ENCODE measurements at regions not wholly inside any gene's neighbourhood (a gene's known extent, or its start where the extent isn't known, plus 50 kb on each side); places are given as distances from the start of the nearest gene placed in this dataset.

DNA sequence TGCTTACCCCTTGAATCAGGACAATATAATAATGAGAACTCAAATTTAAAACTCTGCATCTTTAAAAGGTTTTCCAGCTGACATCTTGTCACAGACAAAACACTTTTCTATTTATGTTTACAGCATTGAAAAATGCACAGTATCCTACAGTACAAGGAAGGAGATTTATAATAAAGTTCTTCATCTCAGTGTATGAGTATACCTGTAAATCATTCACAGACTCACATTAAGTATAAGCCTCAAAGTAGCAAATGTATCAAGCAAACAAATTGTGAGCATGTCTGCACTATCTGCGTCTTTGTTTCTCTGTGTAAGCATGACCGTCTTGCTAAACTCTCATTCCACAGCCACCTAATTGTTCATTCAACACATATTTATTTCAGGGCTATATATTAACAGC, 52.8 kb downstream of the PPP1R2C start:
- no peak for FAIRE-seq
- DNase-seq (ENCODE audit: low spot score): no peak

DNA sequence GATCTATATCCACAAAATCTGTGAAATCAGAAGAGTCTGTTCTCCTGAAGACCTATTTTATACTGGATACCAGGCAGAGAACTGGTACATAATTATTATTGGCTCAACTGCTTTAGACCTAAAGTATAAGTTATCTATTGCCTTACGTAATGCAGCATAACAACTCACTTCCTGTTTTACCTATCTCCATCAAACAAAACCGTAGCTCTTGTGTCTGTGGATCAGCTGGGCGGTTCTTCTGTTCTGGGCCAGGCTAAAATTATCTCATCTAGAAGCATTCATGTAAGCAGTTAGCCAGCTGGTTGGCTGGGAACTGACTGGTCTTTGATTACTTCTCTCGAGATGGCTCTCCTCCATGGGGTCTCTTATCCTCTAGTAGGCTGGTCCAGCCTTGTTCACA, 57.8 kb downstream of the PPP1R2C start:
- FAIRE-seq: no peak

DNA sequence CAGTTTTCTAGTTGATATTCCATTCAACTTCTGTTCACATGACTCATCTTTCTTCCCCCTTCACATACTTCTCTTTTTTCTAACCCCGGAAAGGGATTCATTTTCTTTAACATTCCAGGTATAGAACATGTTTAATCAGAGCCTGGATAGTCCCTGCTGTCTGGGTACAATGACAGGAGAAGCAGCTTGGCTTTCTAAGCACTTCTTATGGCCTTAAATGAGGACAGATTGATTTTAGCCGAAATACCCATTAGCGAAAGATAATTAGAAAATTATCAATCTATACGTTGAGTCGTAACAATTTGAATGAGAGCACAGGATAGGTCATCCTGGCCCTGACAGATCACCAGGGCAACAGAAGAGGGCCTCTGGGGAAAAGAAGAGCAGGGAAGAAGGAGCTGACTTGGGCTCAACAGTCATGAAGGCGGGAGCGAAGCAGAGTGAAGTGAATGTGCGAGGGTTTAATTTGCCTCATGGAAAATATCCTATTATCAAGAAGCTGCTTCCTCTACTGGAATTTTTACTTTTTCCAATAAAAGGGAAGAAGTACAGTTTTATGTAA, 62.2 kb downstream of the PPP1R2C start:
- DNase-seq (ENCODE audit: low spot score) (no peak), FAIRE-seq (no peak)

More for the DNA sequence above, 57.8 kb downstream of the PPP1R2C start:
- no peak for DNase-seq (ENCODE audit: low spot score)

DNA sequence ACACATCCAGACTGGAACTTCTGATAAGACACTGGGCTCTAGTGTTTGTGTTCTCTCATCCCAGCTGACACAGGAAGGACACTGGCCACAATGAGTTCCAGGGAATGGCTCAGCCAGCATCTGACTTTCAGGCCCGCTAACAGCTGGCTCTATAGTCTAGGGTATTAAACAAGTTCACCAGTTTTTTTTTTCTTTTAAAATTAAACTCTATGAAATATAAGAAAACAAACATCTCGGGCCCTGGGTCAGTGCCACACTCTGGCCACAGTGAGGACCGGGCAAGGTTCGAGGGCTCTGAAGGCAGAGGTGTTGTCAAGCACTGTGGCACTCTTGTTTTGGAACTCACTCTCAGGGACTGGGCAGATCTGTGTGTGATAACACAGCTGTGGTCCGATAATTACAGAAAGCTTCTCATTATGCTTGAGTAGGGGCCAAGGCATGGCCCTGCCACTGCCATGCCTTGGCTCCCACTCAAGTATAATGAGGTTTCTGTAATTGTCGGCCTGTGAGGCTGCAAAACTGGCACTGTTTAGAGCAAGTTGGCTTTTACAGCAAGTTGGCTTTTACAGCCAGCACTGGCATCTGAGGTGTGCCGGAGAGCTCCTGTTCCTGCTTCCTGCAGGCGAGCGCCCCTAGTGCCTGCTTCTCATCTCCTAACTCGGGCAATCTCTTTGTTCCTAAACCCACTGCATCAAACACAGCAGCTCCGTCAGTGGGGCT, 62.8 kb downstream of the PPP1R2C start:
- no peak for FAIRE-seq
- DNase-seq (ENCODE audit: low spot score): peak; percentile 61

DNA sequence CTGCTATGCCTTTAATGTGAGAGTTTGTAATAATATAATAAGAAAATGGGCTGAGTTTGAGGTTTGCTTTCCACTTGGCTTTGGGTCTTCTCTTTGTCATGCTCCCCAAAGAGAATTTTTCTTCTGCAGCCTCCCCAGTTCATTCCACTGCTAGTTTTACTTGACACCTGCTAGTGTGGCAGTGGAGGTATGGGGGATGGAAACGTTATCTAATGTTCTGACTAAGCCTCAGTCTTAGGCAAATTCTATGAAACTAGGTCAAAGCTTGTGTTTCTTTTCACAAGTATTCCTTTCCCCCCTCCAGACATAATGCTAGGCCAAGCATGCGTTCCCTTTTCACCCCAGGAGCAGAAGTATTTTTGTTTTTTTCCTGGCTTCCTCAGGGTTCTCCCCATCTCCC, 67.5 kb downstream of the PPP1R2C start:
- FAIRE-seq (no peak), DNase-seq (ENCODE audit: low spot score) (no peak)

DNA sequence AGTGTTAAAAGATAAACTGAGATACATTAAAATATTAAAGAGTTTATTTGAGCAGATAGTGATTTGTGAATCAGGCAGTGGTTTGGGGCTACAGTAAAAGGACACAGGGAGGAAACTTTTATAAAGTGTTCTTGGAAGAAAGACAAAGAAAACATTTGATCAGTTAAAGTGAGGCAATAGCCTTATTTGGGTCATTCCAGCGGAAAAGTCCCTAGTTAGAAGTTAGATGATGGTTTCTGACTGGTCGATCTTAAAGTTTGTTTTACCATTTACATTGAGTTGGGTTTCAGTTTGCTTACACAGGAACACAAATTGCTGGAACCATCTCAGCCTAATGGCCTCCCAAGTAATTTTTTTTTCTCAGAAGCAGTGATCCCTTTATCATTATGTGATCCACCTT, 69.7 kb downstream of the PPP1R2C start:
- DNase-seq (ENCODE audit: low spot score): no peak
- no peak for FAIRE-seq

DNA sequence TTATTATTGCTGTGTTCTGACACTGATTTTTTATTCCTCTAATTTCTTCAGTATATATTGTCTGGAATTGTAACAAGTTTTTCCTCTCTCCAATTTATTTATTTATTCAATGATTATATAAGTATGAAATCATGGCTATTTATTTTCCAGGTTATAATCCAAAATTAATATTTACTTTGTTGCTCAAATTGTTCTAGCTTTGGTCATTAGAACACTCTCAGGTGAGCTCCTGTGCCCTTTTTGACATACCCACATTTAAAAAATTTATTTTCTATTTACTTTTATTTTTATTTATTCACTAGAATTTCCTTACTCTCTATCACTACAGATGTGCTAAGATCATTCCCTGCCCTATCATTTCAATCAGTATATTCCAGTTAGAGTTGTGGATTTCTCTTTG, 70.2 kb downstream of the PPP1R2C start:
- no peak for FAIRE-seq
- DNase-seq (ENCODE audit: low spot score): no peak

DNA sequence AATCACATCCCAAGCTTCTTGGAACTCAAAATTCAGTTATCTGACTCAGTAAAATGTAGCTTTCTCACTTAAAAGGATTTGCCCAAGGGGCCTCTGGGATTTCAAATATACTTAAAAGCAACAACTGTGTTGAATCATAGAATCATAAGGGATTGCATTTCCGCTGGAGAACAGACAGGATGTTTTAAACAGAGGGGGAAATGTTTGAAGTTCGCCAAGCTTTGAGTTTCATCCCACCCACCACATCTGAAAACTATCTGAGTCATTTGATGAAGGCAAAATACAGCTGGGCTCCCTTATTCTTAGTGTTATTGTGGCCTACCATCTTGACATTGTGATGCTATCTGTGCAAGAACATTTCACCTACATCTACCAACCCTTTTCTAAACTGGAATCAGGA, 73.5 kb downstream of the PPP1R2C start:
- DNase-seq (ENCODE audit: low spot score) (no peak), FAIRE-seq (no peak)

DNA sequence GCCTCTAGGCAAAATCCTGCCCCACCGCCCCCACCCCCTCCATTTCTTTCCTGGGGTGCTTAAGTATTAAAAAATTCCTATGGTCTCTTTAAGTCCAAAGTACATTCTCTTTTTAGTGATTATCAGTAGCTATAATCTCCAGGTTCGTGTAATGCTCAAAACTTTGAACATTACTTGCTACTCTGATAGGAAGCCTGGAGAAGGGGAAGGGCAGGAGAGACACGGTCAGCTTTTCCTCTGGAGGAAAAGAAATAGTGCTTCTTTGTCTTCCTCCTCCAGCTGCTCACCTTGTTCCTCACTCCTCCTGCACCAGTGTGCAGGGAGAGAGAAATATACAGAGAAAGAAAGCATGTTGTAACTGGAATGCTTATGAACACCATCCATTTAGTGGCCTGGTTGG, 80.4 kb downstream of the PPP1R2C start:
- FAIRE-seq (no peak), DNase-seq (ENCODE audit: low spot score) (no peak)

DNA sequence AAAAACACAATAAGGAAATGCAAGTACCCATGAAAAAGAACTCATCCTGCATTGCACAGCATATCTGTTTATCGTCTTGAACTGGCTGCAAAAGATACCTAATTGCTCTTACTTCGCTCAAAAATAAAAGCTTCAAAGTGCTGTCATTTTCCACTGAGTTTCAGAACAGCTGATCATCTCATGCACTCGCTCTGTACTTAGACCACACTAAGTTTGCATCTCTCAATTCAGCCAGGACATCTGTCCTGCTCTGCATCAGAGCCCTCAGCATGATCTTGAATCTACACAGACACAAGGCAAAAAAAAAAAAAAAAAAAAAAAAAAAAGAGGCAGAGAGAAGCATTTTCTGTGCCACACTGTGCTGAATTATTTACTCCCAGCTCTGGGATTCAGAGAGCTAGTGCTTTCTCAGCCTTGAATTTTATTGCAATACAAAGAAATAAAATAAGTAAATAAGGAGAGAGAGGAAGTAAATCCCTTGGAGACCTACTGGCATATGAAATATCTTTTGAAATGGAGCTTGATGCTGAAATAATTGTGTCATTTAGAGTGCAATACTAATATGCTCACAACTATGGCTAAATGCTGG, 81.3 kb downstream of the PPP1R2C start:
- no peak for DNase-seq (ENCODE audit: low spot score)
- FAIRE-seq: no peak

DNA sequence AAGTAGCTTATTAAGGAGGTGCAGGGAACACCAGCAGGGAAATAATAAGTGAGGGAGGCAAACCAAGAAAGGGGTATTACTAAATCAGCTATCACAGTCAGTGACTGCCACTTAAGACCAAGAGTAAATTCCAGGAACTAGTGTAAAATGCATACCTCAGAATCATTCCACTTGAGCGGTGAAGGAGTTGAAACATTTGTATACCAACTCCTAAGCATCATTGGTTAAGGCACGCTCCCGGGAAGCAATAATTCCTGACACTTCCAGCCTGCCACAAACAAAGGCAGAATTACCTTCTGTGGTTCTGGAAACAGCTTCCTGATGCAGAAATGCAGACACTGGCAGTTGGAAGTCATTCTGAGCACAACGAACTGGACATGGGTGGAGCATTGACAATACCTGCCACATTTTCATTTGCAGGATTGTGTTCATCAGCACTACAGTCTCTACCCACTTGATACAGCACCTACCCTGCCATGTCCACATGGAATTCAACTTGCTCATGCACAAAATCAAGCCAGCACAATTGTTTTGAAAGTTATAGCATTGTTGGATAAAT, 82.1 kb downstream of the PPP1R2C start:
- FAIRE-seq (no peak), DNase-seq (ENCODE audit: low spot score) (no peak)

DNA sequence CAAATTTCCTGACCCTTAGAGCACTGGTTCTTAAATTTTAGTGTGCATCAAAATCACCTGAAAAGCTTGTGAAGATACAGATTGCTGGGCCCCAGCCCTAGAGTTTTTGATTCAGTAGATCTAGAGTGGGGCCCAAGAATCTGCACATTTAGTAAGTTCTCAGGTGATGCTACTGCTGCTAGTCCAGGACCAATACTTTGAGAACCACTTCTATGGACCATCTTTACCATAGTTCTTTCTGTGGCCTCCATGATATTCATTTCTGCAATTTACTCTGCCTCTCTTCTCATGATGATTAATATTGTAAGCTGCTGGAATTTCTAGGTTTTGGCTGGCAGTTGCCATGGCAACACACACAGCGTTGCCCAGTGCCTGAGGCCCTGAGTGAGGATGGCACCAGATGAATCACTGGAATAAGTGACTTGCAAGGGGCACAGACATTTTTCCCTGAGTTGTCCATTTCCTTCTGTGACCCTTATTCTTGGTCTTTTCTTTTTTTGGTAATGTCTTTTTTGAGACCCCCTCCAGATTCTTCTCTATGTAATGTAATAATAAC, 83.6 kb downstream of the PPP1R2C start:
- DNase-seq (ENCODE audit: low spot score) (peak; percentile 3), FAIRE-seq (no peak)

DNA sequence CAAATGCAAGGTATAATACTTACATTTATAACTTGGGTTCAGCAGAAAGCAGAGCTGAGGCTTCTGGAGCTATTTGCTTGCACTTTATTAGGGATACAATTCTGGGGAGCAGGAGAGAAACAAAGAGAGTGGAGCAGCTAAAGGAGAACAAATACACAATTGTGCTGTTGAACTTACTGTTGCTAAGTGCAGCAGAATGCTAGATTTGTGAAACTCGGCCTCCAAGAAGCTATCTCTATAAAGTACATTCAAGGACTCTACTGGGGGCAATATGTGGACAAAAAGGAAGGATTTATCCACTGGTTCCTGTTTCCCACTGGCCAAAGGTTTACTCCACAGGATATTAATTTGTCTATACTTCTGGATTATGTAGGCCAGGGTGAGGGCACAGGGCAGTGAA, 86.8 kb downstream of the PPP1R2C start:
- no peak for DNase-seq (ENCODE audit: low spot score)
- FAIRE-seq: no peak

DNA sequence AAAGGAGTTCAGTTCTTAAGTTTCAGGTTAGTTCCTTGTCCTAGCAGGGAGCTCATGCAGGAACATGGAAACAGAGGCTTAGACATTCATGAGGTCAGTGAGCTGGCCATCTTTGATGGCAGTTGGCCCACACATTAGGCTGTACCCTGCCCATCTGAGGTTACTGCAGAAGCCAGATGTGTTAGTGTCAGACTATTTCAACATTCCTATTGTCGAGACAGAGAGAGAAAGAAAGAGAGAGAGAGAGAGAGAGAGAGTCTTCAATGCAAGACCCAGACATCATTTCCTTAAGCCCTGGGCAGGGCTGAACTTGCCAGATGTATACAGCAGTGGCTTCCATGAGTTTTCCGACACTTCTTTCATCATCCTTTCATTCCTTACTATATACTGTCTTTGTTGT, 91.3 kb downstream of the PPP1R2C start:
- no peak for FAIRE-seq

DNA sequence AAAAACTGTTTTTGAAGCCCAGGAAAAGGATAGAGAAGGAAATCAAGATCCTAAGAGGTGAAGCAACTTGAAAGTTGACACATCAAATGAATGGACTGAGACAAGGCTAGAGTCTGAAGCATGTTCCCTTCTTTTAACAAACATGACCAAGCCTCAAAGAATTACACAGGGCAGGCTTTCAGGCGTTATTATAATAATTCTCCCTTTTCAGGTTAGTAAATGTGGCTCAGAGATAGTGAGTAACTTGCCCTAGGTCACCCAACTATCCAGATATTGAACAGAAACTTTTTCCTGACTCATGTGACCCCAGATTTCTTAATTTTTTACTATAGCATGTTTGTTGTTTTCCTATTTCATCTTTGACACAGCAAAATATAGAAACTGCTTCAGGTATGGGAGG, 91.7 kb downstream of the PPP1R2C start:
- FAIRE-seq (no peak), DNase-seq (ENCODE audit: low spot score) (no peak)

More for the DNA sequence above, 91.3 kb downstream of the PPP1R2C start:
- no peak for DNase-seq (ENCODE audit: low spot score)

DNA sequence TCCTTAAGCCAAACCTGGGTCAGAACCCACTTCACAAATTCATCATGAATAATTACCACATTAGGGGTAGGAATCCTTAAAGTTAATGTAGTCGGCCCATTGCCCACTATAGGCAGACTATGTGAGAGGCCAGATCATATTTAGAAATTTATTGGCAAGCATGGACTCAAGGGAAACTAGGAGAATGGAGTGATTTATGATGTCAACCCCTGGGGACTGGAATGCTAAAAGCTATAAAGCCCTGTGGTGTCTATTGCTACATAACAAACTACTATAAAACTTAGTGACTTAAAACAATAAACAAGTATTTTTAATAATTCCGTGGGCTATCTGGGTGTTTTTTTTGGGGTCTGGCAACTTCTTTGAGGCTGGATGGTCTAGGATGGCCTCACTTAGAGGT, 93.9 kb downstream of the PPP1R2C start:
- DNase-seq (ENCODE audit: low spot score): no peak
- no peak for FAIRE-seq

DNA sequence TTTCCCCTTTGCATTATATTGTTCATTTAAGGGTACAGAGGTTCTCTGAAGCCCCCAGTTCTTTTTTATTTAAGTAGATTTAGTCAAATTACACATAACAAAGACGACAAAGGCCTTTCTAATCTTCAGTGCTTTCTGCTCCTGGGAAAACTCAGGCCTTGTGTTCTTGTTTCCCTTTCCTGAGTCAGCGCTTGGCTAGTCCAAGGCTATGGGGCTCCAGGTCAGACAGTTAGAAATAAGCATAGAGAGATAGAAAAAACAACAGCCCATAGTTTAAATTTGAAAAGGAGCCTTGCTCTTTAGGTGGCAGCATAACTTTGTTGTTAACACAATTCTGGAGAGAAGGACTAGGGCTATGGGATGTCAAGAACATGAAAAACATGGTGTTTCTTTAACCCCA, 97.3 kb downstream of the PPP1R2C start:
- DNase-seq (ENCODE audit: low spot score): no peak
- no peak for FAIRE-seq

DNA sequence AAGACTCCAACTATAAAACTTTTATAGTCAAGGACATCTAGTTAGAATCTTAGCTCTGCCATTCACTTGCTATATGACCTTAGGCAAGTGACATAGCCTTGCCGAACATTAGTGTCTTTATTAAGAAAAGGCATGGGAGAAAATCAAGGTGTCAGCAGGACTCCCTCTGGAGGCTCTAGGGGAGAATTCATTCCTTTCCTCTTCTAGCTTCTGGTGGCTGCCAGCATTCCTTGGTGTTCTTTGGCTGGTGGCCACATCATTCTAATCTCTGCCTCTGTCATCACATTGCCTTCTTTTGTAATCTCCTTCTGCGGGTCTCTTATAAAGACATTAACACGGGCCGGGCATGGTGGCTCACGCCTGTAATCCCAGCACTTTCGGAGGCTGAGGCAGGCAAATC, 99.8 kb downstream of the PPP1R2C start:
- no peak for FAIRE-seq

DNA sequence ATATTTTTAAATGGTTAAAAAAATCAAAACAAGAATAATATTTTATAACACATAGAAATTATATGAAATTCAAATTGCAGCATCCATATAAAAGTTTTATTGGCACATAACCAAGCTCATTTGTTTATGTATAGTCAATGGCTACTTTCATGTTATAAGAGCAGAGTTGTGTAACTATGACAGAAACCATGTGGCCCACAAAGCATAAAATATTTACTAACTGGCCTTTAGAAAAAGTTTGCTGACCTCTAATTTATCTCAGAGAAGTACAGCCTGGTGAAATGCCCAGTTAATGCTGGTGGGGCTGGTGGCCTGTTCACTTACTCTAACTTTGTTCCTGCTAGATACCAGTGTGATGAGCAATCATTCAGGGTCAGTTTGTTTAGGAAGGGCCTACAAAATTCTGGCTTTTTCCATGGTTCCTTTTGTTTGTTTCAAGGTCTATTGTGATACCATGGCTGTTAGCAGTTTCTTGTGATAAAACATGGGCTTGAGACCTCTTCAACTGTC, 104.6 kb downstream of the PPP1R2C start:
- DNase-seq (ENCODE audit: low spot score): no peak
- FAIRE-seq: no peak

More for the DNA sequence above, 99.8 kb downstream of the PPP1R2C start:
- peak; percentile 3 for DNase-seq (ENCODE audit: low spot score)

DNA sequence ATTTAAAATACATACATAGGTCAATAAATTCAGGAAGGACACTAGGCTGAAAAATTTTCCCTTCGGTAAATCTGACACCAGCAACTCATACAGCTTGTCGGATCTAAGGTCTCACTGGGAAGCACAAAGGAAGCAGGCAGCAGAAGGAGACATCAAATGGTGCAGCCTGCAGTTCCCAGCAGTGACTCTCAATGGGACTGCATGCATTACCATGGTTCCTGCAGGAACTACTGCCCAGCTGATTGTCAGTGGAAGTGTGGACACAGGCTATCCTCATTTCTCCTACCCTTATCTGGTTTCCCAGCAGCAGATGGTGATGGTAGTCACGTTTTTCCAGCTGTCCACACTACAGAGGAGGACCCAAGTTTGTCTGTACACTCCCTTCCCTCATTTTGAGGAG, 113.3 kb downstream of the PPP1R2C start:
- DNase-seq (ENCODE audit: low spot score) (no peak), FAIRE-seq (no peak)

DNA sequence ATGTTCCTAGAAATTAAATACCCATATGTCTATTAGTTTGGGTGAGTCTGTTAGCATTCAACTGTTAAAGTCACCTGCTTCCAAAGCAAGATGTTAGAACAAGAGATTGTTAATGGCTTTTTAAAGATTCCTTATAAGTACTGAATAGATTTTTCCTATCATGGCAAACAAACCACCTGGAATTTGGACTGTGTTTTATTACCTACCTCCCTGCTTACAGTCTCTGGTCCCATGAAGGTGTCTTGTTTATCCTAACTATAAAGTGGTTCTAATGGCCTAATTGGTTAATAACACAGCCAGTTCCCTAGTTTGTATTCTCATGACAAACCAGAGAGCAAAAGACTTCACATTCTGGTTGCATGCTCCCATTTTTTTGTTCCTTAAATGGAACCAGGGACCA, 149.5 kb downstream of the PPP1R2C start:
- FAIRE-seq (no peak), DNase-seq (ENCODE audit: low spot score) (no peak)

DNA sequence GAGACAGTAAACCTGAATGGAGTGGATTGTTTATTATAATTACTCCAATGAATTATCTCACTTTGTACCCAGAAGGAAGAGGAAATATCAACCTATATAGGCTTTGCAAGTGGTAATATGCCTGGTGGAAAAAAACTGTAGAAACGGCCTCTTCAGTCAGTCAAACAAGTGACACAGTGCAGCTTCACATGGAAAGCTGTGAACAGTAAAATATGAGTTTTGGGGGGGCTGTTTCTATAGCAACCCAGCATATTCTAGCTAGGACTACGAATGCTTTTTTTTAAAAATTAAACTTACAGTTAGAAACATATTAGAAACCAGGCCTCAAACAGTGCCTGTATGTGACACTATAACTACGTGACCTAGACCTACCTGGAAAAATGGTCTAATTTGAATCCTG, 150.1 kb downstream of the PPP1R2C start:
- no peak for DNase-seq (ENCODE audit: low spot score)
- no peak for FAIRE-seq
